GM19372 (cell line): ENCODE measurements at regions not wholly inside any gene's neighbourhood (a gene's known extent, or its start where the extent isn't known, plus 50 kb on each side); places are given as distances from the start of the nearest gene placed in this dataset.

Experiments
- ATAC-seq: cut with Tn5 transposase; IDR thresholded peaks from one replicate; pipeline ENCODE4 v1.9.1; 2021; ENCODE audit warnings: mild to moderate bottlenecking, low read depth, moderate library complexity; ENCODE audit not compliant: unreplicated experiment

GRCh38 chr4:156656896-156657295, 314.7 kb downstream of the PDGFC start:
- no peak for ATAC-seq

- no peak for ATAC-seq
Measured at GRCh38 chr4:156654410-156654809, 317.2 kb downstream of the PDGFC start.

GRCh38 chr4:156643826-156644225, 327.8 kb downstream of the PDGFC start:
- no peak for ATAC-seq

- no peak for ATAC-seq
Measured at GRCh38 chr4:156642161-156642560, 329.4 kb downstream of the PDGFC start.

GRCh38 chr4:156638925-156639605, 332.5 kb downstream of the PDGFC start:
- ATAC-seq: no peak

GRCh38 chr4:156638334-156638733, 333.3 kb downstream of the PDGFC start:
- ATAC-seq: no peak

- ATAC-seq: no peak
Measured at GRCh38 chr4:156636381-156636780, 335.2 kb downstream of the PDGFC start.

- no peak for ATAC-seq
Measured at GRCh38 chr4:156635051-156635450, 336.5 kb downstream of the PDGFC start.

GRCh38 chr4:156634612-156635011, 337.0 kb downstream of the PDGFC start:
- ATAC-seq: no peak

- ATAC-seq: no peak
Measured at GRCh38 chr4:156633847-156634246, 337.8 kb downstream of the PDGFC start.

- no peak for ATAC-seq
Measured at GRCh38 chr4:156628858-156629257, 342.7 kb downstream of the PDGFC start.

- no peak for ATAC-seq
Measured at GRCh38 chr4:156623376-156623775, 348.2 kb downstream of the PDGFC start.

- no peak for ATAC-seq
Measured at GRCh38 chr4:156620786-156621185, 350.8 kb downstream of the PDGFC start.

GRCh38 chr4:156619154-156619934, 352.3 kb downstream of the PDGFC start:
- no peak for ATAC-seq

GRCh38 chr4:156615066-156615531, 356.5 kb downstream of the PDGFC start:
- no peak for ATAC-seq

- ATAC-seq: no peak
Measured at GRCh38 chr4:156614536-156614935, 357.1 kb downstream of the PDGFC start.

- ATAC-seq: no peak
Measured at GRCh38 chr4:156609421-156609820, 362.2 kb downstream of the PDGFC start.

GRCh38 chr4:156608651-156609050, 362.9 kb downstream of the PDGFC start:
- ATAC-seq: no peak

- no peak for ATAC-seq
Measured at GRCh38 chr4:156607478-156607857, 364.1 kb downstream of the PDGFC start.

GRCh38 chr4:156606554-156607477, 364.8 kb downstream of the PDGFC start:
- ATAC-seq: no peak

GRCh38 chr4:156598138-156598681, 373.4 kb downstream of the PDGFC start:
- ATAC-seq: no peak
